Ureter (tissue), 1 donor: ENCODE measurements at regions not wholly inside any gene's neighbourhood (a gene's known extent, or its start where the extent isn't known, plus 50 kb on each side); places are given as distances from the start of the nearest gene placed in this dataset.
"Not testable (repeated sequence)": the region's sequence is repeated elsewhere in the genome, so short reads cannot be mapped to it uniquely, and the experiment has no call there.

Experiments used
- DNase-seq: peaks from one replicate; pipeline ENCODE4 v3.0.0-alpha.2; 2020; ENCODE audit warnings: low spot score
- donor health status: DM: yes; HTN: yes; CAD: no.

DNA sequence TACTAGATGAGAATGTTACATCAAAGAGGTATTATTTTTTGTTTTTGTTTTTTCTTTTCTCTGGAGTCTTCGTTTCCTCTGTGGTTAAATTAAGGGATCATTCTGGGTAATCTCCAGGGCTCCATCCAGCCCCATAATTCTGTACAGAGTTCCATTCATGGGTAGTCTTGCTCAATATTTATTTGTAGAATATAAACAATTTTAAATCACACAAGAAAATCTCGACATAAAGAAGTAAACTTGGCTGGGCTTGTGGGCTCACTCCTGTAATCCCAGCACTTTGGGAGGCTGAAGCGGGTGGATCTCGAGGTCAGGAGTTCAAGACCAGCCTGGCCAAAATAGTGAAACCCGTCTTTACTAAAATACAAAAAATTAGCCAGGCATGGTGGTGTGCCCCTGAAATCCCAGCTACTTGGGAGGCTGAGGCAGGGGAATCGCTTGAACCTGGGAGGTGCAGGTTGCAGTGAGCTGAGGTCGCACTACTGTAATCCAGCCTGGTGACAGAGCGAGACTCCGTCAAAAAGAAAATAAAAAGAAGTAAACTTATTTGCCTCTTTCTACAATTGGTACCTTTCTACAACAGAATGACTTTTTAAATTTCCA is 166.8 kb upstream of the TGFBR2 start:
- DNase-seq = no peak

DNA sequence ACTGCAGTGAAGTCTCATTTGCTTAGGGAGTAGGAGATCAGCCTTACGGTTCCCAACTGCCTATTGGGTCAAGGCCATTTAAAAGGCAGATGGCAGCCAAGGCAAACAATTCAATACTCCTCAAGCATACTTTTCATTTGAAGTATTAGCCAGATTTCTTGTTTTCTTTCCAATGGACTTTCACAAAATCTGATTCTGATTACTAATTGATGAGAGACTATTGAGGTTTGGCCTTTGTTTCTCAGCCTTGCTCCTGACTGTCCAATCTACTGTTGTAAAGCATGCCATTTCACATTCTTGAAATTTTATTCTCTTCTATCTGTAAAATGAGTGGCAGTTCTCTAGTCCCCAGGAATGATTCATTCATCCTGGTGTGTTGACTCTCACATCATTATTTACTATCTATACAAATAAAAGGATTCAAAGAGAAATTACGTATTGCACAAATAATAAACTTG is 166.2 kb upstream of the TGFBR2 start:
- no peak for DNase-seq

DNA sequence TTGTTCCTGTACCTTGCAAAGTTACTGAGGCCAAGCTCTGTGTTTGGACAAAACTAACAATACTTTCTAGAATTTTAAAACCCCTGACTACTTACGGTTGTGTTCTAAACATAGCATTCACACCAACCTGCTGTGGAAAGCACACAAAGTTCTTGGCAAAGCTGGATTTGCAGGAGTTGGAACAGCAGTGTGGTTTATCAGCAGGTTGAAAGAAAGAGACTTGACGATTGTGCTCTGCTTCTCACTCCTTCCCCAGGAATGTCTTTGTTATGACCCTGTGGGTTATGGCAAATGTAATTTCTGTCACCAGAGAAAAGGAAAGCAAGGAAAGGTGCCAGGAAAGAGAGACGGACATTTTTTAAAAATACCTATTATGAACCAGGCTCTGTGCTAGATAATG is 165.5 kb upstream of the TGFBR2 start:
- no peak for DNase-seq

DNA sequence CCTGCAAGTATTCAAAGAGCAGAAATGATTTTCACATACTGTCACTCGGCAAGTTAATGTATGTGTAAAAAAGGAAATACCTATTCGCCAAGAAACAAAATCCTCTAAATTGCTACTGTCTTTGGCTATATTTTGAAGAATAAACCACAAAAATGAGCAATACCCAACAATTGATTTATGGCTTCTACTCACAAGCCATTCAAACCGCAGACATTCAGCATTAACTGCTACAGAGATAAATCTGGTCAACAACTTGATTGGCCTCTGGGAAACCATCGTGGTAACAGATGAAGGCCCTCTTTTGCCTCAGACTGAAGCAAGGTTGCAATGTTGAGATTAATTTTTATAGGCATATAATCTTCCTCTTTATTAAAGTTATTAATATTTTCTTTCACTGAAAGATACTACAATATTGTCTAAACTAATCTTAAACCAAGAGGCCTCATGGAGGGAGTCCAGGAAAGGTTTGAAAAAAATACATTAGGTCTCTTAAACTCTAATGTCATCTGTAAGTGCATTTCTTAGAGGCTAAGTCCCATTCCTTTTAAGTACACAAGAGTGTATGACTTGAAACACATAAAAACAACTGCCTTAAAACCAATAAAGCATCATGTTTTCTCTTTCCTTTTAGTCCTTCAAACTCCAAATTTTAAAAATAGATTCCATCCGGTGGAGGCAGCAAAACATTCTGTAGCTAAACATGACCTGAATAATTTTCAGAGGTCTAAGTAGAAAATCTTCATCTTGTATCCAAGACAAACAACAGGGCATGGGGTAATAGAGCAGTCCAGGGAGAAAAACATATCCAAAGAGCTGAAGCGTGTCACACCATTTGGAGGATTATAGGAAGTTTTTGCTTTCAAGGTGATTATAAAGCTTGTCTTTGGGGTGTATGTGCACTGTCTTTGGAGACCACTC is 162.4 kb upstream of the TGFBR2 start:
- DNase-seq = no peak

DNA sequence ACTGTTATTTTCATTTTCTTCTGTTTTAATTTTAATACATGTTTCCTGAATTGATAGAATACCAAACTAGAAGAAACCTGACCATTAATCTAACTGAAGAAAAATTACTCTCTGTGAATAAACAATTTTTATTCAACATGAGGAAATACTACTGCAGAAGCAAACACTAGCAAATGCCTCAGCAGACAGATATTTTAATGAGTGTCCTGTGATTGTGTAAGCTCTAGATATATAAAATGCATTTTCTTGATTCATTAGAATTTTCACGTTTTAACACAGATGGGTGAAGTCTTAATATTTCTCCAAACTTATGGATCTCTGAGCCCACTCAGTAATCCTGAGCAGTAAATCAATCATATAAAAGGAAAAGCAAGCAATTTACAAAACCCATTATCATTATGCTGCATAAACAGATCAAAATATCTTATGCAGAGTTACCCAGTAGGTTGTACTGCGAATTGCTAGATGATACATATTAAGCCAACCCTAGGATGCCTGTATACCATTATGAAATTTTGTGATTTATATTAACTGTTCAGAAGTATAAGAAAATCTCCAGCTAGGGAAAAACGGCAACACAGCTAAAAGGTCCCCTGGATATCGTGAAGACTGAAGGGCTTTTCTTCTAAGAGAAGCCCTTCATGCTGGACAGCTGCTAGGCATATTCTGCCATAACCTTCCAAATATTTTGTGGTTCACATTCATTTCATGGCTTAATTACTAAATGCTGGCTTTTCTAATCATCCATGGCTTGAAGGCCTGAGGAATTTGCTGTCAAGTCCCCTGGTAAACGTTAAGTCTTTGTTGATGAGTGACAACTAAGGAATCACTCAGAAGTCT is 157.7 kb upstream of the TGFBR2 start:
- DNase-seq = no peak

DNA sequence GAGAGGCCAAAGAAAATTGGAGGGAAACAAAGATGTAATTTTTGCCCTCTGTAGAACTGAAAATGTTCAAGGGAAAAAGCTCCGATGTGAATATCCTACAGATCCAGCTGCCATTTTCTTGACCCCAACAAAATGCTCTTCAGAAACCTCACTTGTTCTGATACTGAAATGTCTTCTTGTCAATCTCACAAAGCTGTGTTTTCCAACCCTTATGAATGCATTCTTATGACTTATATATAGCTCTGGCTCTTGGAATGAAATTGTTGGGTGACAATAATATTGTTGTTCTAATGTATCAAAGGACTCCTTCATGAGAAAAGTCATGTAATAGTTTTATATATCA is 157.1 kb upstream of the TGFBR2 start:
- no peak for DNase-seq

DNA sequence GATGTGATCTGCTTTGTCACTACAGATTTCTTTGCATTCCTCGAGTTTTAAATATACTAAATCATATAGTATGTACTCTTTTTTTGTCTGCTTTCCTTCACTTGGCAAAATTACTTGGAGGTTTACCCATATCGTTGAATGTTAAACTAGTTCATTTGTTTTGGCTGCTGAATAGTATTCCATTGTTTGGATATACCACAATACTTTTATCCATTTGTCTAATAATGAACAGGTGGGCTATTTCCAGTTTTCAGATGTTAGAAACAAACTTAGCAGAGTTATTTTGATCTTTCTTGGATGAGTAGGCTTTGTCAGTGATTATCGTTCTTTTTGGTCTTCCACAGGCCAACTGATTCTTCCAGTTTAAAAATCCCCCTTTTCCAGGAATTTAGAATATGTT is 154.0 kb upstream of the TGFBR2 start:
- no peak for DNase-seq

DNA sequence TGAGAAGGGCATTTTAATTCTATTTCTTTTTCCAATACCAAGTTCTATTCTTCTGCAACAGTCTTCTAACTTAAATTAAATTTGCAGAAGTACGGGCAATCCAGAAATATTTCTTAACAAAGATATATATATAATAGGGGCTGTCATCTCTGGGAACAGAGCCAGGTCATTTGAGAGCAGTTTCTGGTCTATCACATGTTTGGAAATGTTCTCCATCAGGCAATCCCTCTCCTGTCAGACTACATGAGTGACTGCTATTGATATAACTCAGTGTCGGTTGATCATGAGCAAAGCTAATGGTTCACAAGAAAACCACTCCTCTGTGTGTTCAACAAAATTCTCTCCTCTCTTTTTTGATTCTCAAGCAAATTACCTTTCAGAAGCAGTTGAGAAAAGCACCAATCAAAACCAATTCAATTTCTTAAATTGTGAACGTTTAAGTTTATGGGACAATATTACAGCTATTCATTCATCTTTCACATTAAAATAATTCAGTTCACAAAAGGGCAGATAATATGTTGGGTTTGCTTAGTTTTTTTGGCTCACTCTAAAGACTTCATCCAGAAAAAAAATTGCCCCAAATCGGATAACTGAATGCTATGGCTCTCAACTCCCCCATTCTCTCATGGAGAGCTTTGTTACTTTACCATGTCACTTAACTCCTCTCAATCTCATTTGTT is 152.9 kb upstream of the TGFBR2 start:
- DNase-seq = no peak

DNA sequence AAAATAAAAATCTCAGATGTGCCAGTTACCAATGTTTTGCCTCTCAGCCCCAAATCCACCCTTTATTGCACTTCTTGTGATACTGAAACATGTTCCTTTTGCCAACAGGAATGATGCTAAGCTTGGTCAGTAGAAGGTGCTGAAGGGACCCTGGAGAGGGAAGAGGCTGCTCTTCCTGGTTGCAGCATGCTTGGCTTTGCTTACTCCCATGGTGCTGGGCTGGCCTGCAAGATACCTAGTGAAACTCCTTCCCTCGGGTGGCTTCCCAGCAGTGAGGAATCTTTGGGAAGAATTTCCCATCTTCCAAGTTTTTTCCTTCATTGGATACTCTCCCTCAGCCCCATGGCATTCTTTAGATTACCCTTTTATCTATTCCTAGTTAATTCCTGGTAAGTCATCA is 151.8 kb upstream of the TGFBR2 start:
- no peak for DNase-seq

DNA sequence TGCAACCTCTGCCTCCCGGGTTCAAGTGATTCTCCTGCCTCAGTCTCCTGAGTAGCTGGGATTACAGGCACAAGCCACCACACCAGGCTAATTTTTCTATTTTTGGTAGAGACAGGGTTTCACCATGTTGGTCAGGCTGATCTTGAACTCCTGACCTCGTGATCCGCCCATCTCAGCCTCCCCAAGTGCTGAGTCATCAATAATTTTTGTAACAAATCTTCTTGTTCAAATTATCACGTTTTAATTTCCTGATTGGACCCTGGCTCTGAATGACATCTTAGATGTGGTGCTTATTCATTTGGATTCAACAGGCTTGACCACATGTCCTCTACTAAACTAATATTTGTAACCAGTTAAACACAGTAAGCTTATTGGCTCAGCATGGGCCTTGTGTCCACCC is 151.3 kb upstream of the TGFBR2 start:
- DNase-seq = not testable (repeated sequence)

DNA sequence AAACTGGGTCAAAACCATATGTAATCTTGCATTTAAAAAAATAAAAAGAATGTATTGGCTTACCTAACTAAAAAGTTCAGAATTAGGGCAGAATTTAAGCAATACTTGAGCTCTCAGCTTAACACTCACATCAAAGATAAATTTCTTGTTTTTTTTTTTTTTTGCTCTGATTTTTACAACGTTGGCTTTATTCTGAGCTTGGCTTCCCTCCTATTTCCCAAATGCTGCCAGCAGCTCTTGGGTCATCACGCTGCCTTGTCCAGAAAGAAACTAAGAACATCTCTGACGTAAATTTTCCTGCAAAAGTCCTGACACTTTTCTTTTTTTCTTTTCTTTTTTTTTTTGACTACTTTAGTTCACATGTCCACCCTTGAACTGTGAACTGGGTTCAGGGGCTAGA is 150.6 kb upstream of the TGFBR2 start:
- peak; percentile 53 for DNase-seq

DNA sequence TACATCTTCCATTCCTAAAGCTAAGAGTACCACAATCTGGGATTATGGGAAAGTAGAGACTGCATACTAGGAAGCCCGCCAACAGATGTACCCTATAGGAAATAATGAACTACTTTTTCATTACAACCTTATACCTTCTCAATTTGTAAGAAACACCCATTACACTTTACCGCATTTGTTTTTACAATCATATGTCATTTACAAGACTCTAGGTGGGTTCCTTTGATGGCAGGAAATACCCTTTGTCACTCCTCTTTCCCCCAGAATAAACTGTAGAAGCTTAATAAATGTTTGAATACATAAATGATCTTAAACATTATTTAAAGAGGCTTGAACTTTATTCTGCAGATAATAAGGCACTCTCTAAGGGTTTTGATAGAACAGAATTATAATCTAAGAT is 150.1 kb upstream of the TGFBR2 start:
- no peak for DNase-seq

DNA sequence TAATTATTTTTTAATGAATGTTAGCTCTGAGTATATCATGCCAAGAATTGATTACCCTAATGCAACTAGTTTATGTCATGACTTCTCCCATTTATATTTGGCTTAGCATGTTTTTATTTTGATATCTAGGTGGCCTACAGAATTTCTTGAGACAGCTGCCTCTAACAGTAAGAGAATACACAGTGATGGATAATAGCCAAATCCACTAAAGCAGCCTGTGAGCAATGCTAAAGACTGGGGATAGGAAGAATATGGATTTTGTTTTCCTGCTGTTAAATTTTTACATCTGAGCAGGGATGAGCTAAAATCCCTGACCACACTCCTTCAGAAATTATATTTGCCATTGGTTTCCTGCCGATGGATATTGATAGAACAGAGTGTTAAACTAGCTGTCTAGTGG is 149.3 kb upstream of the TGFBR2 start:
- no peak for DNase-seq

DNA sequence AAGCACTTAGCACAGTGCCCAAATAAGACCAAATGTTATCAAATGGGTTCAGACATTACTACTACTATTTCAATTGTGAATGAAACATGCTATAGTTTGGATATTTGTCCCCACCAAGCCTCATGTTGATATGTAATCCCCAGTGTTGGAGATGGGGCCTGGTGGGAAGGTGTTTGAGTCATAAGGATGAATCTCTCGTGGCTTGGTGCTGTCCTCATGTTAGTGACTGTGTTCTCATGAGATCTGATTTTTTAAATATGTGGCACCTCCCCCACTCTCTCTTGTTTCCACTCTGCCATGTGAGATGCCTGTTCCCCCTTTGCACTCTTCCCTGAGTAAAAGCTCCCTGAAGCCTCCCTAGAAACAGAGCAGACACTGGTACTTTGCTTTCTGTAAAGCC is 148.7 kb upstream of the TGFBR2 start:
- DNase-seq = no peak

DNA sequence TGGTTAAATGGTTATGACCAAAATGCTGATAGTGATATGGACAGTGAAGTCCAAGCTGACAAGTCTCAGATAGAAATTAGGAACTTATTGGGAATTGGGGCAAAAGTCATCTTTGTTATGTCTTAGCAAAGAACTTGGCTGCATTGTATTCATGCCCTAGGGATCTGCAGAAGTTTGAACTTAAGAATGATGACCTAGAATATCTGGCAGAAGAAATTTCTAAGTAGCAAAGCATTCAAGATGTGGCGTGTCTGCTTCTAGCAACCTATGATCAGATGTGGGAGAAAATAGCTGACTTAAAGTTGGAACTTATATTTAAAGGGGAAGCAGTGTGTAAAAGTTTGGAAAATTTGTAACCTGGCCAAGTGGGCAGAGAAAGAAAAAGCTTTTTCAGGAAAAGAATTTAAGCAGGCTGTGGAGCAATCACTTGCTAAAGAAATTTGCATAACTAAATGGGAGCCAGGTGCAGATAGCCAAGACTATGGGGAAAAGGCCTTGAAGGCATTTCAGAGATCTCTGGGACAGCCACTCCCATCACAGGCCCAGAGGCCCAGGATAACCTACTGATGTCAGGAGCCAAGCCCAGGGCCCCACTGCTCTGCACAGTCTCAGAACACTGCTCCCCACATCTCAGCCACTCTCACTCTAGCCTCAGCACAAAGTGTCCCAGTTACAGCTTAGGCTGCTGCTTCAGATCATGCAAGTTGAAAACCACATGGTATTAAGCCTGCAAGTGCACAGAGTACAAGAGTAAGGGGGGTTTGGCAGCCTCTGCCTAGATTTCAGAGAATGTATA is 147.8 kb upstream of the TGFBR2 start:
- DNase-seq = no peak

DNA sequence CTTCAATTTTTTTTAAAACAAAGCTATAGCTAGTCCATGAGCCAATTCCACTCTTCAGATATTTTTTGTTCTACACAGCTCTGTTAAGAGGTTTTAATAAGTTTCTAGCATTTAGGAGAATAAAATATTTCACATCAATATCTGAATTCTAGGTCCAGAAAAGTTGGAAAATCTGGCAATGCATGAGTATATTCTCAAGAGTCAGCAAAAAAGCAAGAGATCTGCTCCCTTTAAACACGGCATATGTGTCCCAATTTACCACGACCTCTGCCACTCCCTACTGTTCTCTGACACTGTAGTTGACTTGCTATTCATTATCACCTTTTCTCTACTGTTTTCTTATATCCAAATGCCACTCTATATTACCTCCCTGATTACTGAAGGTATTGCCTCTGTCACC is 145.1 kb upstream of the TGFBR2 start:
- no peak for DNase-seq

DNA sequence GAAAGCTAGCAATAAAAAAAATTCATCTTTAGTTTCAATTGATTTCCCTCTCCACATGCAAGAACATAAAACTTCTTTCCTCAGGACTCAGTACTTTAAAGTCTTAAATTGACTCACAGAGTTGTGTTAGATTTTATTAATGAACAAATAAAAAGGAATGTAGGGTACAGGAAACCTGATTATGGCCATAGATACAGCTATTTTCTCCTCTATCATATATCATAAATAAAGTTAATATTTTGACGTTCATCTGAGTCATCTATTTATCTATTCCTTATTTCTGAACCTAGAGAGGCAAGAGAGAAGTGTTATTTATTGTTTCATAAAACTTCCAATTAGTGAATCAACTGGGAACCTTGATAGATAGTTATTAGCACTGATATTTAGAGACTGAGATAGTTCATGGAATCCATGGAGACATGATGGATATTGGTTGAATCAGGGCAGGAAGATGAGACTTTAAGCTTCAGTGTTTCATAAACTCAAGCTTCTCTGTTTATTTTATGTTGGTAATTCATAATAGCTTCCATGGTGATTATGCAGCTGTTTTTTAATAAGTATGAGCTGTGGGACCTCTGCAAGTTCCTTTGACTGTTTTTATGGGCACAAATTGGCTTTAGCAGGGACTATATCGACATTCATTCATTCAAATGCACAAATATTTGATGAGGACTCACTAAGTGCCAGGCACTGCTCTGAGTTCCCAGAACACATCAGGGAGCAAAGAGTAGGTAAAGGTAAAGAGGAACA is 143.5 kb upstream of the TGFBR2 start:
- DNase-seq = no peak

DNA sequence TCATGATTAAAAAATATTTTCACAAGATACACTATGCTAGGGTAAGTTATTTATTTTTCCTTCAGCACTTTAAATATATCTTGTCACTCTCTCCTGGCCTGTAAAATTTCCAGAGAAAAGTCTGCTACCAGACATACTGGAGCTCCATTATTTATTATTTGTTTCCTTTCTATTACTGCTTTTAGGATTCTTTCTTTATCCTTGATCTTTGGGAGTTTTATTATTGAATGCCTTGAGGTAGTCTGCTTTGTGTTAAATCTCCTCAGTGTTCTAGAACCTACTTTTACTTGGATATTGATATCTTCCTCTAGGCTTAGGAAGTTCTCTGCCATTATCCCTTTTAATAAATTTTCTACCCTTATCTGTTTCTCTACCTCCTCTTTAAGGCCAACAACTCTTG is 142.0 kb upstream of the TGFBR2 start:
- no peak for DNase-seq

DNA sequence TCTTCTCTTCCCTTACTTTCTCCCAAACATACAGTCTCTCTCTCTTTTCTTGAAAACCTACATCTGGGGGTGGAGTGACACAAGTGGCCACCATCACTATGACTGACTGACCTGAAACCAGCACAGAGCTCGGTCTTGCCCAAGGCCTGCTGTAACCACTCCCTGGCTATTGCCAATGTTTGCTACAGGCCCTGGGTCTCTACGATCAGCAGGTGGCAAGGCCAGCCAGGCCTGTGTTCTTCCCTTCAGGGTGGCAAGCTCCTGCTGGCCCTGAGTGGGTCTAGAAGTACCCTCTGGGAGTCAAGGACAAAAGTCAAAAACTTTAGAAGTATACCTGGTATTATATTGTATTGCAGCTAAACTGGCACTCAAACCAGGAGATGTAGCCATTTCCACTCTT is 140.9 kb upstream of the TGFBR2 start:
- DNase-seq = no peak

DNA sequence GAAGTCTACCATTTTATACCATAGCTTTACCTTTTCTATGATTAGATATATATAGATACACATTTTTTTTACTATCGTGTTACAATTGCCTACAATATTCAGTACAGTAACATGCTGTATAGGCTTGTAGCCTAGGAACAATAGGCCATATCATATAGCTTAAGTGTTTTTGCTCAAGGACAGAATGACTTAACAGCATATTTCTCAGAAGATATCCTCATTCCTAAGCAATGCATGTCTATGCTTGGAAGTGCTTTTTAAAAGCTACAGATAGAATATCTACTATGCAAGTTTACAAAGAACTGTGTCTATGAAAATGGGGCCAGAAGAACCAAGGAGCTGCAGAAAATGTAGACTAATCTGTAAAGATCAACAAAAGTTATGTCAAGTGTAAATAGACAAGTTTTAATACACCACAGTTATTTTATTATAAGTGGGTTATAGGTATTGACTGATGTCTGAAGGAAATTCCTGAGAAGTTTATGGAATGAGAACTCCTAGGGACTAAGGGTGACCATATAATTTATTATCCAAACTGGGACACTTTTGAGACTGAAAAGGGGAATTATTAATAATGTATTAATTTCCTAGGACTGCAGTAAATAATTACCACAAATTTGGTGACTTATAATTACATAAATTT is 138.7 kb upstream of the TGFBR2 start:
- no peak for DNase-seq
